ENCODE measurements at regions not wholly inside any gene's neighbourhood (a gene's known extent, or its start where the extent isn't known, plus 50 kb on each side); places are given as distances from the start of the nearest gene placed in this dataset.

DNA sequence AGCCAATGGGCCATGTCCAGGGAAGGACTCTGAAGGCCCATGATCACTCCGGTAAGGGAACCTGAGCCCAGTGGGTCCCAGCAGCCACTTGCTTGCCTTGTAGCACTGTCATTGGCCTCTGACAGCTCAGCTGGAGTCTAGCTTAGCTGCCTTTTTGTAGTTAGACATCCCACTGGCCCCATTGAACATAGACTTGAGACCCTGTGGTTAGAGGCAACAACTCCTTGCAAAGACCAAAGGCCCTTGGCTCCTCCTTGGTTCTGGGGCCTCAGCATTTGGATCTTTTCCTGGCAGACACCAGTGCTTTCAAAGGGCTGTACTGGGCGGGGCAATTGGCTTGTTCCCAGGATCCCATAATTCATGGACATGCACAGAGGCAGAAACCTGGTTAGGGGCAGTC lies 321.2 kb downstream of the CXCL12 start:
- TF ChIP-seq, protein P1, sequence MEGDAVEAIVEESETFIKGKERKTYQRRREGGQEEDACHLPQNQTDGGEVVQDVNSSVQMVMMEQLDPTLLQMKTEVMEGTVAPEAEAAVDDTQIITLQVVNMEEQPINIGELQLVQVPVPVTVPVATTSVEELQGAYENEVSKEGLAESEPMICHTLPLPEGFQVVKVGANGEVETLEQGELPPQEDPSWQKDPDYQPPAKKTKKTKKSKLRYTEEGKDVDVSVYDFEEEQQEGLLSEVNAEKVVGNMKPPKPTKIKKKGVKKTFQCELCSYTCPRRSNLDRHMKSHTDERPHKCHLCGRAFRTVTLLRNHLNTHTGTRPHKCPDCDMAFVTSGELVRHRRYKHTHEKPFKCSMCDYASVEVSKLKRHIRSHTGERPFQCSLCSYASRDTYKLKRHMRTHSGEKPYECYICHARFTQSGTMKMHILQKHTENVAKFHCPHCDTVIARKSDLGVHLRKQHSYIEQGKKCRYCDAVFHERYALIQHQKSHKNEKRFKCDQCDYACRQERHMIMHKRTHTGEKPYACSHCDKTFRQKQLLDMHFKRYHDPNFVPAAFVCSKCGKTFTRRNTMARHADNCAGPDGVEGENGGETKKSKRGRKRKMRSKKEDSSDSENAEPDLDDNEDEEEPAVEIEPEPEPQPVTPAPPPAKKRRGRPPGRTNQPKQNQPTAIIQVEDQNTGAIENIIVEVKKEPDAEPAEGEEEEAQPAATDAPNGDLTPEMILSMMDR (IDR thresholded peaks at IDR 0.05), result no peak
- TF ChIP-seq, protein P2, sequence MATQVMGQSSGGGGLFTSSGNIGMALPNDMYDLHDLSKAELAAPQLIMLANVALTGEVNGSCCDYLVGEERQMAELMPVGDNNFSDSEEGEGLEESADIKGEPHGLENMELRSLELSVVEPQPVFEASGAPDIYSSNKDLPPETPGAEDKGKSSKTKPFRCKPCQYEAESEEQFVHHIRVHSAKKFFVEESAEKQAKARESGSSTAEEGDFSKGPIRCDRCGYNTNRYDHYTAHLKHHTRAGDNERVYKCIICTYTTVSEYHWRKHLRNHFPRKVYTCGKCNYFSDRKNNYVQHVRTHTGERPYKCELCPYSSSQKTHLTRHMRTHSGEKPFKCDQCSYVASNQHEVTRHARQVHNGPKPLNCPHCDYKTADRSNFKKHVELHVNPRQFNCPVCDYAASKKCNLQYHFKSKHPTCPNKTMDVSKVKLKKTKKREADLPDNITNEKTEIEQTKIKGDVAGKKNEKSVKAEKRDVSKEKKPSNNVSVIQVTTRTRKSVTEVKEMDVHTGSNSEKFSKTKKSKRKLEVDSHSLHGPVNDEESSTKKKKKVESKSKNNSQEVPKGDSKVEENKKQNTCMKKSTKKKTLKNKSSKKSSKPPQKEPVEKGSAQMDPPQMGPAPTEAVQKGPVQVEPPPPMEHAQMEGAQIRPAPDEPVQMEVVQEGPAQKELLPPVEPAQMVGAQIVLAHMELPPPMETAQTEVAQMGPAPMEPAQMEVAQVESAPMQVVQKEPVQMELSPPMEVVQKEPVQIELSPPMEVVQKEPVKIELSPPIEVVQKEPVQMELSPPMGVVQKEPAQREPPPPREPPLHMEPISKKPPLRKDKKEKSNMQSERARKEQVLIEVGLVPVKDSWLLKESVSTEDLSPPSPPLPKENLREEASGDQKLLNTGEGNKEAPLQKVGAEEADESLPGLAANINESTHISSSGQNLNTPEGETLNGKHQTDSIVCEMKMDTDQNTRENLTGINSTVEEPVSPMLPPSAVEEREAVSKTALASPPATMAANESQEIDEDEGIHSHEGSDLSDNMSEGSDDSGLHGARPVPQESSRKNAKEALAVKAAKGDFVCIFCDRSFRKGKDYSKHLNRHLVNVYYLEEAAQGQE (IDR thresholded peaks at IDR 0.05; ENCODE audit: insufficient read depth in 1 of 2, low read depth in 2 of 2, low read length in 1 of 2), result no peak
- no peak for TF ChIP-seq SIN3A (IDR thresholded peaks at IDR 0.05; ENCODE audit: borderline replicate concordance, insufficient read depth, low read depth, low read length)
